Endodermal cell (in vitro differentiated cells): ENCODE measurements at regions not wholly inside any gene's neighbourhood (a gene's known extent, or its start where the extent isn't known, plus 50 kb on each side); places are given as distances from the start of the nearest gene placed in this dataset.

Experiments
- DNase-seq: peaks from one replicate; pipeline ENCODE4 v3.0.0-alpha.2; 2017
- H3K27ac ChIP-seq: 2 replicates; pipeline ENCODE4 v1.5.1; 2013; ENCODE audit warnings: mild to moderate bottlenecking, low read depth, low read length, moderate library complexity
- H3K27me3 ChIP-seq: 2 replicates; pipeline ENCODE4 v1.6.1; 2013; ENCODE audit warnings: mild to moderate bottlenecking, low read length, moderate library complexity; ENCODE audit not compliant: insufficient read depth, control insufficient read depth, poor library complexity, severe bottlenecking
- H3K36me3 ChIP-seq: 2 replicates; pipeline ENCODE4 v1.7.0; 2013; ENCODE audit warnings: mild to moderate bottlenecking, low read length, moderate library complexity; ENCODE audit not compliant: control insufficient read depth, insufficient read depth
- H3K4me1 ChIP-seq: one replicate; pipeline ENCODE4 v1.7.0; 2013; ENCODE audit warnings: low read length; ENCODE audit not compliant: control insufficient read depth, insufficient read depth
- H3K4me3 ChIP-seq: 2 replicates; pipeline ENCODE4 v1.5.1; 2013; ENCODE audit warnings: mild to moderate bottlenecking, low read length, moderate library complexity
- H3K9ac ChIP-seq: 2 replicates; pipeline ENCODE4 v1.6.1; 2013; ENCODE audit warnings: mild to moderate bottlenecking, low read length, moderate library complexity; ENCODE audit not compliant: poor library complexity, severe bottlenecking; ENCODE audit errors: extremely low read depth
- H3K9me3 ChIP-seq: 2 replicates; pipeline ENCODE4 v1.6.1; 2013; ENCODE audit warnings: mild to moderate bottlenecking, low read length, moderate library complexity; ENCODE audit not compliant: control insufficient read depth
- H3K27ac Mint-ChIP-seq: 2 replicates; pipeline ENCODE4 v1.8.0; 2020; ENCODE audit warnings: mixed read lengths
- H3K27me3 Mint-ChIP-seq: 2 replicates; pipeline ENCODE4 v1.8.0; 2021; ENCODE audit warnings: mild to moderate bottlenecking, mixed read lengths; ENCODE audit not compliant: insufficient read depth
- H3K36me3 Mint-ChIP-seq: 2 replicates; pipeline ENCODE4 v1.8.0; 2020; ENCODE audit warnings: low read depth, mixed read lengths
- H3K4me1 Mint-ChIP-seq: 2 replicates; pipeline ENCODE4 v1.8.0; 2020; ENCODE audit warnings: mixed read lengths
- H3K4me3 Mint-ChIP-seq: 2 replicates; pipeline ENCODE4 v1.8.0; 2020; ENCODE audit warnings: mild to moderate bottlenecking, moderate library complexity, mixed read lengths
- H3K9me3 Mint-ChIP-seq: 2 replicates; pipeline ENCODE4 v1.8.0; 2020; ENCODE audit warnings: mild to moderate bottlenecking, mixed read lengths
- CTCF ChIP-seq: fragments of 200-600 bp; sonication (generic); conservative IDR thresholded peaks from 2 replicates; pipeline ENCODE4 v1.5.0; 2021; ENCODE audit warnings: antibody characterized with exemption, mild to moderate bottlenecking
- WGBS, 2 experiments: methylation state at CpG; one replicate each; pipeline versions ENCODE4 v1.1.5 to v1.1.7; 2013; ENCODE audit warnings: missing lambda C conversion rate in 2 of 2, mixed read lengths in 1 of 2; ENCODE audit not compliant: insufficient coverage in 1 of 2, insufficient read length in 1 of 2; 5-methylcytosine and 5-hydroxymethylcytosine counted together

DNA sequence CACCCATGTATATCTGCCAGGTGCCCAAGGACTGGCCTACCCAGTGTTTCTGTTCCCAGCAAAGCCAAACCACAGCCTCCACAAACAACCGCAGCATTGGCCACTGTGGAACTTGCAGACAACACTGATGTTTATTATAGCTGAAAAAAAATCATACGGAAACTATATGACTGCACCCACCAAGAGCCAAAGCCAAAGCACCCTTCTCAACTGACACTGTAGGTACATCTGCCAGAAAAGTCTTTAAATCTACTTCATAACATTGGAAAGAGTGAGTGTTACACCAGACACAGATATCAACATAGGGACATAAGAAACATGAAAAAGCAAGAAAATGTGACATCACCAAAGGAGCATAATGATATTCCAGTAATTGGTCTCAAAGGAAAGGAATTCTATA lies 428.0 kb downstream of the PSAT1 start:
- Histone ChIP-seq H3K36me3 (no peaks in the 10 kb centered on the region), H3K9me3 (peaks cover 27% of the 10 kb centered on the region), H3K4me1 (no peaks in the 10 kb centered on the region), H3K27ac (no peak overlapping the region), H3K4me3 (no peak overlapping the region), H3K27me3 (no peaks in the 10 kb centered on the region), H3K9ac (no peak overlapping the region)
- 88 to 98% methylated on average over 1 to 2 of the region's 2 CpGs for WGBS, 2 experiments
- Mint-ChIP-seq H3K4me1 (no peaks in the 10 kb centered on the region), H3K36me3 (no peaks in the 10 kb centered on the region), H3K27ac (no peak overlapping the region), H3K4me3 (no peak overlapping the region), H3K9me3 (peaks cover 19% of the 10 kb centered on the region), H3K27me3 (no peaks in the 10 kb centered on the region)
- no peak for DNase-seq
- TF ChIP-seq CTCF, result no peak

GRCh38 chr9:78725503-78725902 lies 428.6 kb downstream of the PSAT1 start:
- no peaks in the 10 kb centered on the region for H3K4me1 ChIP-seq
- WGBS, 2 experiments, result 100% methylated on average over 1 of the region's 1 CpG; no CpG with 5 or more reads in 1 of the 2 experiments
- no peaks in the 10 kb centered on the region for H3K27me3 ChIP-seq
- no peak for TF ChIP-seq CTCF
- H3K4me3 Mint-ChIP-seq, result no peak overlapping the region
- H3K36me3 ChIP-seq, result no peaks in the 10 kb centered on the region
- no peak overlapping the region for H3K27ac ChIP-seq
- no peak overlapping the region for H3K4me3 ChIP-seq
- H3K9me3 Mint-ChIP-seq, result peaks cover 19% of the 10 kb centered on the region
- H3K9ac ChIP-seq, result no peak overlapping the region
- no peaks in the 10 kb centered on the region for H3K36me3 Mint-ChIP-seq
- no peak for DNase-seq
- H3K27ac Mint-ChIP-seq, result no peak overlapping the region
- H3K9me3 ChIP-seq, result peaks cover 27% of the 10 kb centered on the region
- no peaks in the 10 kb centered on the region for H3K4me1 Mint-ChIP-seq
- H3K27me3 Mint-ChIP-seq, result no peaks in the 10 kb centered on the region

- DNase-seq, result no peak
- Histone ChIP-seq H3K36me3 (no peaks in the 10 kb centered on the region), H3K27me3 (no peaks in the 10 kb centered on the region), H3K9me3 (no peaks in the 10 kb centered on the region), H3K9ac (no peak overlapping the region), H3K27ac (no peak overlapping the region), H3K4me1 (no peaks in the 10 kb centered on the region), H3K4me3 (no peak overlapping the region)
- H3K27ac Mint-ChIP-seq, result no peak overlapping the region
- no peaks in the 10 kb centered on the region for H3K9me3 Mint-ChIP-seq
- 98 to 100% methylated on average over 4 to 5 of the region's 5 CpGs for WGBS, 2 experiments
- no peaks in the 10 kb centered on the region for H3K4me1 Mint-ChIP-seq
- TF ChIP-seq CTCF, result no peak
- H3K27me3 Mint-ChIP-seq, result no peaks in the 10 kb centered on the region
- no peak overlapping the region for H3K4me3 Mint-ChIP-seq
- H3K36me3 Mint-ChIP-seq, result no peaks in the 10 kb centered on the region
Measured at GRCh38 chr9:78745331-78745730, 448.4 kb downstream of the PSAT1 start.
